ENCODE measurements at regions not wholly inside any gene's neighbourhood (a gene's known extent, or its start where the extent isn't known, plus 50 kb on each side); places are given as distances from the start of the nearest gene placed in this dataset.

DNA sequence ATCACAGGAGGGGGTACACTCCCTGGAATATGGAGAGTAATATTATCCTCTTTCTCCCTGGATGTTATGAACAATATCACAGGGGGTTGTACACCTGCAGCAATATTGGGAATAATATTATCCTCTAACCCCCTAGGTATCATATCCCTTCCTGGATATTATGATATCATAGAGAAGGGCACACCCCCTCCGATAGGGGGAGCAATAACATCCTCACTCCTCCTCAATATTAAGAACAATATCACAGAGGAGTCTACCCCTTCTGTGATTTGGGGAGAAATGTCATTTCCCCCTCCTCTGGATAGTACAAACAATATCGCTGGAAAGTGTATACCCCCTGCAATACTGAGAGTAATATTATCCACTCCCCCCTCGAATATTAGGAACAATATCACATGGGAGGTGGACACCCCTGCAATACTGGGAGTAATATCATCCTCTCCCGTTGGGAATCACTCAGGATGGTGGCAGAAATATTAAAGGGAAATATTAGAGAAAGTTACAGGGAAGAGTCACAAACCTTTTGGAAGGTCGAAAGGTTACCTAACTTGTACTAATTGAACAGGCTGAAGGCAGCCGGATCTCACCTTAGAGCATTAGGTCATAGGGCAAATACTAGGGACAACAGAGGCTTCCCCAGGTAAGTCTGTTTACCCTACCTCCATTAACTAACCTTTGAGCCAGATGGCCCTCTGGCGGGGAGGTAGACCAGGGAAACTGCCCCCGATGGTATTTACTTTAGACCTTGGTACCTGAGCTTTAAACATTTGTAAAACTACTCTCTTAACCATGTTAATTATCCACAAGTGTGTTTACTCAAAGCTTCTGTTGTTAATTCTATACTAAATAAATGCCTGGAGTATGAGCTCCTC is 57.5 kb upstream of the FREM1 start (continued):
- peak; percentile 94 for TF ChIP-seq RXRB (CRISPR knock-in tag; IDR thresholded peaks at IDR 0.05; ENCODE audit: borderline replicate concordance)
- TF ChIP-seq IRX3 (CRISPR knock-in tag; IDR thresholded peaks at IDR 0.05; ENCODE audit: borderline replicate concordance, low read depth), result no peak
- TF ChIP-seq SRSF9 (IDR thresholded peaks at IDR 0.05; ENCODE audit: borderline replicate concordance, insufficient read depth, low read depth, low read length, poor library complexity, severe bottlenecking), result no peak
- TF ChIP-seq, protein P1, sequence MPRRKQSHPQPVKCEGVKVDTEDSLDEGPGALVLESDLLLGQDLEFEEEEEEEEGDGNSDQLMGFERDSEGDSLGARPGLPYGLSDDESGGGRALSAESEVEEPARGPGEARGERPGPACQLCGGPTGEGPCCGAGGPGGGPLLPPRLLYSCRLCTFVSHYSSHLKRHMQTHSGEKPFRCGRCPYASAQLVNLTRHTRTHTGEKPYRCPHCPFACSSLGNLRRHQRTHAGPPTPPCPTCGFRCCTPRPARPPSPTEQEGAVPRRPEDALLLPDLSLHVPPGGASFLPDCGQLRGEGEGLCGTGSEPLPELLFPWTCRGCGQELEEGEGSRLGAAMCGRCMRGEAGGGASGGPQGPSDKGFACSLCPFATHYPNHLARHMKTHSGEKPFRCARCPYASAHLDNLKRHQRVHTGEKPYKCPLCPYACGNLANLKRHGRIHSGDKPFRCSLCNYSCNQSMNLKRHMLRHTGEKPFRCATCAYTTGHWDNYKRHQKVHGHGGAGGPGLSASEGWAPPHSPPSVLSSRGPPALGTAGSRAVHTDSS (CRISPR knock-in tag; conservative IDR thresholded peaks at IDR 0.05), result no peak
- TF ChIP-seq SETDB1 (CRISPR knock-in tag; IDR thresholded peaks at IDR 0.05; ENCODE audit: borderline replicate concordance), result no peak
- no peak for TF ChIP-seq ZNF451 (CRISPR knock-in tag; IDR thresholded peaks at IDR 0.05)
- TF ChIP-seq, protein P2, sequence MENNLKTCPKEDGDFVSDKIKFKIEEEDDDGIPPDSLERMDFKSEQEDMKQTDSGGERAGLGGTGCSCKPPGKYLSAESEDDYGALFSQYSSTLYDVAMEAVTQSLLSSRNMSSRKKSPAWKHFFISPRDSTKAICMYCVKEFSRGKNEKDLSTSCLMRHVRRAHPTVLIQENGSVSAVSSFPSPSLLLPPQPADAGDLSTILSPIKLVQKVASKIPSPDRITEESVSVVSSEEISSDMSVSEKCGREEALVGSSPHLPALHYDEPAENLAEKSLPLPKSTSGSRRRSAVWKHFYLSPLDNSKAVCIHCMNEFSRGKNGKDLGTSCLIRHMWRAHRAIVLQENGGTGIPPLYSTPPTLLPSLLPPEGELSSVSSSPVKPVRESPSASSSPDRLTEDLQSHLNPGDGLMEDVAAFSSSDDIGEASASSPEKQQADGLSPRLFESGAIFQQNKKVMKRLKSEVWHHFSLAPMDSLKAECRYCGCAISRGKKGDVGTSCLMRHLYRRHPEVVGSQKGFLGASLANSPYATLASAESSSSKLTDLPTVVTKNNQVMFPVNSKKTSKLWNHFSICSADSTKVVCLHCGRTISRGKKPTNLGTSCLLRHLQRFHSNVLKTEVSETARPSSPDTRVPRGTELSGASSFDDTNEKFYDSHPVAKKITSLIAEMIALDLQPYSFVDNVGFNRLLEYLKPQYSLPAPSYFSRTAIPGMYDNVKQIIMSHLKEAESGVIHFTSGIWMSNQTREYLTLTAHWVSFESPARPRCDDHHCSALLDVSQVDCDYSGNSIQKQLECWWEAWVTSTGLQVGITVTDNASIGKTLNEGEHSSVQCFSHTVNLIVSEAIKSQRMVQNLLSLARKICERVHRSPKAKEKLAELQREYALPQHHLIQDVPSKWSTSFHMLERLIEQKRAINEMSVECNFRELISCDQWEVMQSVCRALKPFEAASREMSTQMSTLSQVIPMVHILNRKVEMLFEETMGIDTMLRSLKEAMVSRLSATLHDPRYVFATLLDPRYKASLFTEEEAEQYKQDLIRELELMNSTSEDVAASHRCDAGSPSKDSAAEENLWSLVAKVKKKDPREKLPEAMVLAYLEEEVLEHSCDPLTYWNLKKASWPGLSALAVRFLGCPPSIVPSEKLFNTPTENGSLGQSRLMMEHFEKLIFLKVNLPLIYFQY (CRISPR knock-in tag; IDR thresholded peaks at IDR 0.05; ENCODE audit: borderline replicate concordance), result peak; percentile 38; the same call in 1 of the 2 replicates
- TF ChIP-seq GLI4 (CRISPR knock-in tag; IDR thresholded peaks at IDR 0.05; ENCODE audit: borderline replicate concordance), result no peak
- no peak for TF ChIP-seq IKZF1 (IDR thresholded peaks at IDR 0.05)
- TF ChIP-seq AHR (CRISPR knock-in tag; IDR thresholded peaks at IDR 0.05), result no peak
- TF ChIP-seq ZNF777 (CRISPR knock-in tag; IDR thresholded peaks at IDR 0.05), result no peak
- TF ChIP-seq ZNF263 (CRISPR knock-in tag; IDR thresholded peaks at IDR 0.05), result no peak
- TF ChIP-seq ARID2 (CRISPR knock-in tag; IDR thresholded peaks at IDR 0.05; ENCODE audit: borderline replicate concordance), result no peak
- TF ChIP-seq, protein P3, sequence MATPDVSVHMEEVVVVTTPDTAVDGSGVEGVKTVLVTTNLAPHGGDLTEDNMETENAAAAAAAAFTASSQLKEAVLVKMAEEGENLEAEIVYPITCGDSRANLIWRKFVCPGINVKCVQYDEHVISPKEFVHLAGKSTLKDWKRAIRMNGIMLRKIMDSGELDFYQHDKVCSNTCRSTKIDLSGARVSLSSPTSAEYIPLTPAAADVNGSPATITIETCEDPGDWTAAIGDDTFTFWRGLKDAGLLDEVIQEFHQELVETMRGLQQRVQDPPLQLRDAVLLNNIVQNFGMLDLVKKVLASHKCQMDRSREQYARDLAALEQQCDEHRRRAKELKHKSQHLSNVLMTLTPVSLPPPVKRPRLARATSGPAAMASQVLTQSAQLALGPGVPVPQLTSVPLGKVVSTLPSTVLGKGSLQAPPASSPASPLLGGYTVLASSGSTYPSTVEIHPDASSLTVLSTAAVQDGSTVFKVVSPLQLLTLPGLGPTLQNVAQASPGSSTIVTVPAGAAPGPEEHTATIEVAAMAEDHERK (CRISPR knock-in tag; IDR thresholded peaks at IDR 0.05; ENCODE audit: low read depth), result no peak
- TF ChIP-seq ZSCAN9 (CRISPR knock-in tag; IDR thresholded peaks at IDR 0.05; ENCODE audit: borderline replicate concordance), result no peak; the same call in 1 of the 2 replicates
- no peak for TF ChIP-seq SOX13 (IDR thresholded peaks at IDR 0.05)
- TF ChIP-seq SOX13 (CRISPR knock-in tag; conservative IDR thresholded peaks at IDR 0.05 in 1 of 2, IDR thresholded peaks at IDR 0.05 in 1 of 2), result peak in 1 of 2 experiments; percentile 70; a peak in 2 of 4 replicates
- TF ChIP-seq XBP1 (CRISPR knock-in tag; IDR thresholded peaks at IDR 0.05), result no peak
- no peak for TF ChIP-seq PTBP1 (IDR thresholded peaks at IDR 0.05; ENCODE audit: low read depth, low read length, poor library complexity, severe bottlenecking)
- no peak for TF ChIP-seq SP5 (CRISPR knock-in tag; IDR thresholded peaks at IDR 0.05; ENCODE audit: borderline replicate concordance, low read depth)
- TF ChIP-seq ZNF292 (CRISPR knock-in tag; IDR thresholded peaks at IDR 0.05; ENCODE audit: borderline replicate concordance, low read depth), result no peak
- TF ChIP-seq ELF4 (CRISPR knock-in tag; IDR thresholded peaks at IDR 0.05; ENCODE audit: borderline replicate concordance), result no peak
- no peak for TF ChIP-seq ZNF446 (CRISPR knock-in tag; IDR thresholded peaks at IDR 0.05)
- no peak for TF ChIP-seq ZIK1 (CRISPR knock-in tag; IDR thresholded peaks at IDR 0.05; ENCODE audit: borderline replicate concordance, low read depth)

Measured in HepG2 (cell line).